NCI-H1092 treated with DMSO at 0.1 percent for 48 hours (cell line): ENCODE measurements at regions not wholly inside any gene's neighbourhood (a gene's known extent, or its start where the extent isn't known, plus 50 kb on each side); places are given as distances from the start of the nearest gene placed in this dataset.
"Not testable (repeated sequence)": the region's sequence is repeated elsewhere in the genome, so short reads cannot be mapped to it uniquely, and the experiment has no call there.

ENCODE experiments used
- DNase-seq: peaks from one replicate; lab custom pipeline; 2025; lab: John Stamatoyannopoulos, UW

- DNase-seq, result not testable (repeated sequence)
These were observed 330.7 kb upstream of the PLGLB1 start for GRCh38 chr2:87352178-87352934.

GRCh38 chr2:87353408-87353807 lies 331.8 kb upstream of the PLGLB1 start:
- not testable (repeated sequence) for DNase-seq

GRCh38 chr2:87354102-87354501 lies 332.5 kb upstream of the PLGLB1 start:
- not testable (repeated sequence) for DNase-seq

GRCh38 chr2:87360250-87360649 lies 338.6 kb upstream of the PLGLB1 start:
- not testable (repeated sequence) for DNase-seq

- not testable (repeated sequence) for DNase-seq
These were observed 339.3 kb upstream of the PLGLB1 start for GRCh38 chr2:87360927-87361326.

GRCh38 chr2:87361805-87362204 lies 340.2 kb upstream of the PLGLB1 start:
- not testable (repeated sequence) for DNase-seq

- DNase-seq, result not testable (repeated sequence)
These were observed 342.7 kb upstream of the PLGLB1 start for GRCh38 chr2:87364379-87364778.

- DNase-seq, result not testable (repeated sequence)
These were observed 343.4 kb upstream of the PLGLB1 start for GRCh38 chr2:87365038-87365437.

GRCh38 chr2:87386063-87386560 lies 361.8 kb upstream of the PLGLB2 start:
- DNase-seq, result not testable (repeated sequence)

GRCh38 chr2:87395784-87396183 lies 352.1 kb upstream of the PLGLB2 start:
- not testable (repeated sequence) for DNase-seq

GRCh38 chr2:87396551-87397265 lies 351.2 kb upstream of the PLGLB2 start:
- DNase-seq, result not testable (repeated sequence)

- not testable (repeated sequence) for DNase-seq
These were observed 350.4 kb upstream of the PLGLB2 start for GRCh38 chr2:87397276-87398065.

GRCh38 chr2:87398567-87399305 lies 349.2 kb upstream of the PLGLB2 start:
- not testable (repeated sequence) for DNase-seq

GRCh38 chr2:87401726-87402345 lies 346.1 kb upstream of the PLGLB2 start:
- DNase-seq, result no peak

- no peak for DNase-seq
These were observed 344.1 kb upstream of the PLGLB2 start for GRCh38 chr2:87403893-87404175.

- not testable (repeated sequence) for DNase-seq
These were observed 343.3 kb upstream of the PLGLB2 start for GRCh38 chr2:87404411-87405255.

- not testable (repeated sequence) for DNase-seq
These were observed 342.2 kb upstream of the PLGLB2 start for GRCh38 chr2:87405531-87406216.

- not testable (repeated sequence) for DNase-seq
These were observed 341.3 kb upstream of the PLGLB2 start for GRCh38 chr2:87406406-87407175.

GRCh38 chr2:87409601-87410000 lies 338.3 kb upstream of the PLGLB2 start:
- not testable (repeated sequence) for DNase-seq
